Ishikawa (cell line): ENCODE measurements at regions not wholly inside any gene's neighbourhood (a gene's known extent, or its start where the extent isn't known, plus 50 kb on each side); places are given as distances from the start of the nearest gene placed in this dataset.

Source experiments
- EGR1 ChIP-seq: IDR thresholded peaks from 2 replicates; pipeline ENCODE4 v1.6.1; 2012
- TCF12 ChIP-seq: IDR thresholded peaks from 2 replicates; pipeline ENCODE4 v1.6.1; 2012; ENCODE audit warnings: low read depth
- TEAD4 ChIP-seq: IDR thresholded peaks from 2 replicates; pipeline ENCODE4 v1.6.1; 2012
- ZBTB7A ChIP-seq: IDR thresholded peaks from 2 replicates; pipeline ENCODE4 v1.6.1; 2012; ENCODE audit warnings: low read depth
- TF ChIP-seq, protein P1 (sequence below): IDR thresholded peaks from 2 replicates; pipeline ENCODE4 v1.6.1; 2012; ENCODE audit warnings: low read depth, mild to moderate bottlenecking
- TF ChIP-seq, protein P2 (sequence below): IDR thresholded peaks from 2 replicates; pipeline ENCODE4 v1.6.1; 2012

DNA sequence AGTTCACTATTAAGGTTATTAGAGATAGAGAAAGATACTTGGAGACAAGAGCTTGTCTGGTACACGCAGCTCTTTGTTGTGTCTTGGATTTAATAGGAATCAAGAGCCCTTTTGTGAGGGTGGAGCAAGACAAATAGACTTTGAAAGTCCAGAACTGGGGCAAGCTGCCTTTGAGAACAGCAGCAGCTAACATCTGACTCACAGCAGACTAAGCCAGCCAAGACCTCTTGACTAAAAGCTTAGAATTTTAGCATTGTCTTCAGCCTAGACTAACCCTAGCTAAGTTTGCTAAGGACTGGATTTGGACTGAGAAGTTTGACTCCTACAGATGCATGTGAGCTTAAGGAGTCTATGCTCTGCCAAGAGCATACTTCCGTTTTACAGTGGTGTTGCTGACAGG, 201.9 kb upstream of the RBM19 start:
- TF ChIP-seq, protein P1, sequence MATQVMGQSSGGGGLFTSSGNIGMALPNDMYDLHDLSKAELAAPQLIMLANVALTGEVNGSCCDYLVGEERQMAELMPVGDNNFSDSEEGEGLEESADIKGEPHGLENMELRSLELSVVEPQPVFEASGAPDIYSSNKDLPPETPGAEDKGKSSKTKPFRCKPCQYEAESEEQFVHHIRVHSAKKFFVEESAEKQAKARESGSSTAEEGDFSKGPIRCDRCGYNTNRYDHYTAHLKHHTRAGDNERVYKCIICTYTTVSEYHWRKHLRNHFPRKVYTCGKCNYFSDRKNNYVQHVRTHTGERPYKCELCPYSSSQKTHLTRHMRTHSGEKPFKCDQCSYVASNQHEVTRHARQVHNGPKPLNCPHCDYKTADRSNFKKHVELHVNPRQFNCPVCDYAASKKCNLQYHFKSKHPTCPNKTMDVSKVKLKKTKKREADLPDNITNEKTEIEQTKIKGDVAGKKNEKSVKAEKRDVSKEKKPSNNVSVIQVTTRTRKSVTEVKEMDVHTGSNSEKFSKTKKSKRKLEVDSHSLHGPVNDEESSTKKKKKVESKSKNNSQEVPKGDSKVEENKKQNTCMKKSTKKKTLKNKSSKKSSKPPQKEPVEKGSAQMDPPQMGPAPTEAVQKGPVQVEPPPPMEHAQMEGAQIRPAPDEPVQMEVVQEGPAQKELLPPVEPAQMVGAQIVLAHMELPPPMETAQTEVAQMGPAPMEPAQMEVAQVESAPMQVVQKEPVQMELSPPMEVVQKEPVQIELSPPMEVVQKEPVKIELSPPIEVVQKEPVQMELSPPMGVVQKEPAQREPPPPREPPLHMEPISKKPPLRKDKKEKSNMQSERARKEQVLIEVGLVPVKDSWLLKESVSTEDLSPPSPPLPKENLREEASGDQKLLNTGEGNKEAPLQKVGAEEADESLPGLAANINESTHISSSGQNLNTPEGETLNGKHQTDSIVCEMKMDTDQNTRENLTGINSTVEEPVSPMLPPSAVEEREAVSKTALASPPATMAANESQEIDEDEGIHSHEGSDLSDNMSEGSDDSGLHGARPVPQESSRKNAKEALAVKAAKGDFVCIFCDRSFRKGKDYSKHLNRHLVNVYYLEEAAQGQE = no peak
- no peak for TF ChIP-seq EGR1
- TF ChIP-seq, protein P2, sequence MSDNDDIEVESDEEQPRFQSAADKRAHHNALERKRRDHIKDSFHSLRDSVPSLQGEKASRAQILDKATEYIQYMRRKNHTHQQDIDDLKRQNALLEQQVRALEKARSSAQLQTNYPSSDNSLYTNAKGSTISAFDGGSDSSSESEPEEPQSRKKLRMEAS = no peak
- TF ChIP-seq TCF12 = no peak
- TF ChIP-seq ZBTB7A = no peak
- no peak for TF ChIP-seq TEAD4
